BJ (cell line): ENCODE measurements at regions not wholly inside any gene's neighbourhood (a gene's known extent, or its start where the extent isn't known, plus 50 kb on each side); places are given as distances from the start of the nearest gene placed in this dataset.

Source experiments
- CTCF ChIA-PET: fragments of 350-600 bp; formaldehyde crosslinking; extraction: SDS; loops from one replicate; lab custom pipeline; 2021; ENCODE audit warnings: antibody characterized with exemption, inconsistent platforms; lab: Yijun Ruan, JAX
- POLR2A ChIA-PET: fragments of 300-600 bp; sonication (Branson Sonifier 250); formaldehyde crosslinking; extraction: SDS; loops from one replicate; lab custom pipeline; 2021; ENCODE audit warnings: antibody characterized with exemption; lab: Charles Lee
- DNase-seq: peaks from one replicate; pipeline ENCODE4 v3.0.0-alpha.2; 2011; ENCODE audit warnings: low read depth
- H3K27me3 ChIP-seq: 2 replicates; pipeline ENCODE4 v1.6.0; 2011; ENCODE audit warnings: low read length; ENCODE audit not compliant: control insufficient read depth, insufficient read depth
- H3K36me3 ChIP-seq: 2 replicates; pipeline ENCODE4 v1.5.1; 2011; ENCODE audit warnings: low read length; ENCODE audit not compliant: control insufficient read depth, insufficient read depth
- H3K4me3 ChIP-seq: 2 replicates; pipeline ENCODE4 v1.5.1; 2011; ENCODE audit warnings: low read depth, mild to moderate bottlenecking, control low read depth, low read length
- TF ChIP-seq, protein P1 (sequence below): IDR thresholded peaks from 2 replicates; pipeline ENCODE4 v1.5.1; 2011; ENCODE audit warnings: low read depth, mild to moderate bottlenecking, control low read depth, inconsistent platforms, low read length, moderate library complexity; ENCODE audit not compliant: insufficient read depth

GRCh38 chr9:107940616-107941595 is 451.3 kb upstream of the KLF4 start:
- no peak for DNase-seq
- no peaks in the 10 kb centered on the region for H3K27me3 ChIP-seq
- no peaks in the 10 kb centered on the region for H3K36me3 ChIP-seq
- H3K4me3 ChIP-seq, result no peak overlapping the region
- ChIA-PET POLR2A (interaction anchor here (0.7 kb wide), 1 partner anchor 733 kb away, joined by 5 read pairs; no protein-coding TSS in a partner anchor), CTCF (interaction anchor here (1.0 kb wide), 1 partner anchor 9 kb away, joined by 3 read pairs; no protein-coding TSS in a partner anchor)
- TF ChIP-seq, protein P1, sequence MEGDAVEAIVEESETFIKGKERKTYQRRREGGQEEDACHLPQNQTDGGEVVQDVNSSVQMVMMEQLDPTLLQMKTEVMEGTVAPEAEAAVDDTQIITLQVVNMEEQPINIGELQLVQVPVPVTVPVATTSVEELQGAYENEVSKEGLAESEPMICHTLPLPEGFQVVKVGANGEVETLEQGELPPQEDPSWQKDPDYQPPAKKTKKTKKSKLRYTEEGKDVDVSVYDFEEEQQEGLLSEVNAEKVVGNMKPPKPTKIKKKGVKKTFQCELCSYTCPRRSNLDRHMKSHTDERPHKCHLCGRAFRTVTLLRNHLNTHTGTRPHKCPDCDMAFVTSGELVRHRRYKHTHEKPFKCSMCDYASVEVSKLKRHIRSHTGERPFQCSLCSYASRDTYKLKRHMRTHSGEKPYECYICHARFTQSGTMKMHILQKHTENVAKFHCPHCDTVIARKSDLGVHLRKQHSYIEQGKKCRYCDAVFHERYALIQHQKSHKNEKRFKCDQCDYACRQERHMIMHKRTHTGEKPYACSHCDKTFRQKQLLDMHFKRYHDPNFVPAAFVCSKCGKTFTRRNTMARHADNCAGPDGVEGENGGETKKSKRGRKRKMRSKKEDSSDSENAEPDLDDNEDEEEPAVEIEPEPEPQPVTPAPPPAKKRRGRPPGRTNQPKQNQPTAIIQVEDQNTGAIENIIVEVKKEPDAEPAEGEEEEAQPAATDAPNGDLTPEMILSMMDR, result no peak

DNA sequence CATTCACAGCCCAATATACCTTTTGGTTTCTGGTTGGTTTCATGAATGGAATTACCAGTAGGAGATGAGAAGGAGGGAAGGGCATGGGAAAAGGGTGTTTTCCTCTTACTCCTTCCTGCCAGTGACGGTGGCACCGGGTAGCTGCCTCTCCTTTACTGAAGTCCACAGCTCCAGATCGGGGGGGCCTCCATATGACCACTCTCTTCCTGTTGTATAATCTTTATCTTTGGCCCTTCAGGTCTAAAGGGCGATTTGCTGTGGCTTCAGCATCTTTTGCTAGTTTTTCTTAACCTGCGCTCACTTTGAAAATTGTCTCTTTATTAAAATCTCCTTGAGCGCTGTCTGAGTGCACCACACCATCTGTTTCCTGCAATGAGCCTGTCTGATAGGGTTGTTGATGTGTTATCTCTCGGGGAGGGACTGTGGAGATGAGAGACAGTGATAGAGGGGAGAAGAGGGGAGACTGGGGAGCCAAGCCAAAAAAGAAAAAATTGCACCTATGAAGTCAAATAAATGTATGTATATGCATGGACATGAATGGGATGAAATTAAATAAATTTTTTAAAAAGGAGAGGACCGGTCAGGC is 449.3 kb upstream of the KLF4 start:
- TF ChIP-seq, protein P1, result no peak
- no peak overlapping the region for H3K4me3 ChIP-seq
- CTCF ChIA-PET, result no interaction called here
- DNase-seq, result no peak
- H3K27me3 ChIP-seq, result no peaks in the 10 kb centered on the region
- POLR2A ChIA-PET, result no interaction called here
- H3K36me3 ChIP-seq, result no peaks in the 10 kb centered on the region

DNA sequence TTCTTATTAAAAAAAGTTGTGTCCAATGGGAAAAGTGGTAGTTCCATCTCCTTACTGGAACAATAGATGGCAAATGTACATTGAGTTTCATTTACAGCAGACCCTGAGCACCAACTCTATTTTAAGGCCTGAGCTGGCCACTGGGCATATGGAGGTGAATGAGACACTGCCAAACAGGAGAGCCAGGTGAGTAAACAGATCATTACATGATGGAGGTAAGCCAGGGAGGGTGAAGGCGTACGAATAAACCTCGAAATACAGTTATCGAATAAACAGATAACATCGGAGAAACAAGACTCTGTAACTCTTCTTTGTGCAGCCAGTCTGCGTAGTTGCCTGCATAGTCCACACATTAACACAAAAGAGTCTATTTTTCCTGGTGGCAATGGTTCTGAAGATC is 446.4 kb upstream of the KLF4 start:
- H3K36me3 ChIP-seq, result no peaks in the 10 kb centered on the region
- no peaks in the 10 kb centered on the region for H3K27me3 ChIP-seq
- TF ChIP-seq, protein P1, result no peak
- H3K4me3 ChIP-seq, result no peak overlapping the region
- ChIA-PET CTCF (no interaction called here), POLR2A (no interaction called here)
- DNase-seq, result no peak

- TF ChIP-seq, protein P1, result no peak
- no peaks in the 10 kb centered on the region for H3K36me3 ChIP-seq
- no peaks in the 10 kb centered on the region for H3K27me3 ChIP-seq
- ChIA-PET POLR2A (no interaction called here), CTCF (interaction anchor here (0.6 kb wide), 1 partner anchor 153 kb away, joined by 3 read pairs; no protein-coding TSS in a partner anchor)
- no peak overlapping the region for H3K4me3 ChIP-seq
- DNase-seq, result no peak
Measured at GRCh38 chr9:107933516-107933915, 443.9 kb upstream of the KLF4 start.

DNA sequence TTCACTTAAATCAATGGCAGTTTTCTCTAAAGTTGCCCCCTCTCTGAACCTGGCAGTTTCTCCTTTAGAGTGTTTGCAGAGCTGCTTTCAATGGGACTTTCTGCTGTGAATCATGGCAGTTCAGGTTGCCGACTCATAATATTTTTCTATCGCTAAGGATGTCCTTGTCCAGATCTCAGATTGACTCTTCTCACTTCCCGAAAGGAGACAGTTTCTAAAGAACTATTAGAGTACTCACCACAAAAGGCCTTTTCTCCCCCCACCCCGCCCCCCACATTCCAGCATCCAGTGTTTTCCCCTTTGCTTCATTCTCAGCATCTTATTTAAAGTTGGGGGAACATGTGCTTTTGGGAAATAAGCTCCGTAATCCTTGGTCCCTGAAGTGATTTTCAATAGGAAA is 443.5 kb upstream of the KLF4 start:
- no peaks in the 10 kb centered on the region for H3K27me3 ChIP-seq
- H3K36me3 ChIP-seq, result no peaks in the 10 kb centered on the region
- ChIA-PET POLR2A (no interaction called here), CTCF (interaction anchor here (0.6 kb wide), 1 partner anchor 153 kb away, joined by 3 read pairs; no protein-coding TSS in a partner anchor)
- DNase-seq, result no peak
- no peak overlapping the region for H3K4me3 ChIP-seq
- TF ChIP-seq, protein P1, result no peak
